ENCODE measurements at regions not wholly inside any gene's neighbourhood (a gene's known extent, or its start where the extent isn't known, plus 50 kb on each side); places are given as distances from the start of the nearest gene placed in this dataset.
"Not testable (repeated sequence)": the region's sequence is repeated elsewhere in the genome, so short reads cannot be mapped to it uniquely, and the experiment has no call there.

- H3K4me3 ChIP-seq, result no peak overlapping the region
- peaks cover 0 to 16% (median 0%) of the 10 kb centered on the region in 8 donors for H3K9me3 ChIP-seq
- TF ChIP-seq POLR2AphosphoS5 (IDR thresholded peaks at IDR 0.05), result no peak
- no peak for TF ChIP-seq CTCF (IDR thresholded peaks at IDR 0.05 in 8 of 11, conservative IDR thresholded peaks at IDR 0.05 in 3 of 11)
- no peak for TF ChIP-seq POLR2A (IDR thresholded peaks at IDR 0.05)
- DNase-seq, result no peak
- no peaks in the 10 kb centered on the region for H3K36me3 ChIP-seq
- intact Hi-C loops (cut with DNase I; ENCODE audit: low total_unique reads), result no loop called here
- H3K27me3 ChIP-seq (replicated peaks in 1 of 7), result no peaks in the 10 kb centered on the region
- H3K27ac ChIP-seq, result no peak overlapping the region
- no peaks in the 10 kb centered on the region for H3K4me1 ChIP-seq
- 24 to 52% (median 31%) methylated on average over 4 of the region's 4 CpGs for WGBS, 5 donors
Measured at GRCh38 chr3:26237036-26237682, 385.4 kb upstream of the LRRC3B start.

- intact Hi-C loops (cut with DNase I; ENCODE audit: low total_unique reads); H3K4me1 ChIP-seq; H3K27ac ChIP-seq; H3K4me3 ChIP-seq; H3K27me3 ChIP-seq (replicated peaks in 1 of 7); H3K36me3 ChIP-seq; DNase-seq: not testable (repeated sequence)
- WGBS, 5 donors, result 82 to 94% (median 94%) methylated on average over 12 to 14 of the region's 14 CpGs
- peaks cover 0 to 11% (median 3%) of the 10 kb centered on the region in 8 donors for H3K9me3 ChIP-seq
Measured at GRCh38 chr3:26244586-26244985, 378.0 kb upstream of the LRRC3B start.

GRCh38 chr3:26245236-26245635 lies 377.3 kb upstream of the LRRC3B start:
- Histone ChIP-seq H3K4me1 (no peaks in the 10 kb centered on the region), H3K27ac (no peak overlapping the region), H3K9me3 (peaks cover 0 to 11% (median 3%) of the 10 kb centered on the region in 8 donors), H3K27me3 (replicated peaks in 1 of 7) (no peaks in the 10 kb centered on the region), H3K4me3 (no peak overlapping the region), H3K36me3 (no peaks in the 10 kb centered on the region)
- TF ChIP-seq CTCF (IDR thresholded peaks at IDR 0.05 in 8 of 11, conservative IDR thresholded peaks at IDR 0.05 in 3 of 11) (no peak), POLR2AphosphoS5 (IDR thresholded peaks at IDR 0.05) (no peak), POLR2A (IDR thresholded peaks at IDR 0.05) (no peak)
- DNase-seq, result no peak
- intact Hi-C loops (cut with DNase I; ENCODE audit: low total_unique reads), result no loop called here

- no peak for DNase-seq
- peaks cover 0 to 13% (median 3%) of the 10 kb centered on the region in 8 donors for H3K9me3 ChIP-seq
- WGBS, 5 donors, result 73 to 95% (median 85%) methylated on average over 2 of the region's 2 CpGs
- H3K36me3 ChIP-seq, result no peaks in the 10 kb centered on the region
- H3K4me3 ChIP-seq, result no peak overlapping the region
- no peaks in the 10 kb centered on the region for H3K27me3 ChIP-seq (replicated peaks in 1 of 7)
- no peak overlapping the region for H3K27ac ChIP-seq
- intact Hi-C loops (cut with DNase I; ENCODE audit: low total_unique reads), result no loop called here
- H3K4me1 ChIP-seq, result no peaks in the 10 kb centered on the region
- TF ChIP-seq CTCF (IDR thresholded peaks at IDR 0.05 in 8 of 11, conservative IDR thresholded peaks at IDR 0.05 in 3 of 11) (no peak), POLR2A (IDR thresholded peaks at IDR 0.05) (no peak), POLR2AphosphoS5 (IDR thresholded peaks at IDR 0.05) (no peak)
Measured at GRCh38 chr3:26246901-26247300, 375.7 kb upstream of the LRRC3B start.

- H3K27me3 ChIP-seq (replicated peaks in 1 of 7), result no peaks in the 10 kb centered on the region
- no peaks in the 10 kb centered on the region for H3K4me1 ChIP-seq
- WGBS, 5 donors, result 54 to 67% (median 59%) methylated on average over 3 of the region's 3 CpGs
- DNase-seq, result no peak
- H3K9me3 ChIP-seq, result peaks cover 0 to 13% (median 3%) of the 10 kb centered on the region in 8 donors
- intact Hi-C loops (cut with DNase I; ENCODE audit: low total_unique reads), result no loop called here
- TF ChIP-seq POLR2A (IDR thresholded peaks at IDR 0.05) (no peak), CTCF (IDR thresholded peaks at IDR 0.05 in 8 of 11, conservative IDR thresholded peaks at IDR 0.05 in 3 of 11) (no peak), POLR2AphosphoS5 (IDR thresholded peaks at IDR 0.05) (no peak)
- no peak overlapping the region for H3K27ac ChIP-seq
- H3K4me3 ChIP-seq, result no peak overlapping the region
- H3K36me3 ChIP-seq, result no peaks in the 10 kb centered on the region
Measured at GRCh38 chr3:26247712-26248111, 374.9 kb upstream of the LRRC3B start.

All from spleen (tissue), 11 donors.